GM12873 (cell line): ENCODE measurements at regions not wholly inside any gene's neighbourhood (a gene's known extent, or its start where the extent isn't known, plus 50 kb on each side); places are given as distances from the start of the nearest gene placed in this dataset.

Experiments used
- CTCF ChIP-seq: IDR thresholded peaks from 2 replicates; pipeline ENCODE4 v1.5.1; 2012; ENCODE audit warnings: low read depth, mild to moderate bottlenecking, moderate library complexity, low read length, control low read depth; ENCODE audit not compliant: insufficient read depth; ENCODE audit errors: missing control alignments

GRCh38 chr5:3811116-3811515 lies 215.5 kb downstream of the IRX1 start:
- TF ChIP-seq CTCF, result no peak

- TF ChIP-seq CTCF, result no peak
These were observed 223.0 kb downstream of the IRX1 start for GRCh38 chr5:3818624-3819023.

GRCh38 chr5:3825531-3826451 lies 230.2 kb downstream of the IRX1 start:
- no peak for TF ChIP-seq CTCF

GRCh38 chr5:3827624-3828023 lies 232.0 kb downstream of the IRX1 start:
- TF ChIP-seq CTCF, result no peak

- no peak for TF ChIP-seq CTCF
These were observed 233.1 kb downstream of the IRX1 start for GRCh38 chr5:3828761-3829160.

GRCh38 chr5:3833566-3833965 lies 237.9 kb downstream of the IRX1 start:
- no peak for TF ChIP-seq CTCF

- TF ChIP-seq CTCF, result no peak
These were observed 240.2 kb downstream of the IRX1 start for GRCh38 chr5:3835811-3836210.
